Natural killer cell (primary cell): ENCODE measurements at regions not wholly inside any gene's neighbourhood (a gene's known extent, or its start where the extent isn't known, plus 50 kb on each side); places are given as distances from the start of the nearest gene placed in this dataset.

Experiments
- ATAC-seq, 3 donors: fragments of 150-1000 bp in 2 of 3; fragments of 200-7000 bp in 1 of 3; cut with Tn5 transposase; 1 replicate in 1 of 3; 2 replicates in 2 of 3; pipeline ENCODE4 v1.10.0; 2021; ENCODE audit warnings: mild to moderate bottlenecking in 2 of 3, moderate library complexity in 2 of 3
- DNase-seq, 2 donors: peaks; one replicate each; pipeline versions ENCODE4 v3.0.0 to v3.0.0-alpha.2; 2013 to 2021; ENCODE audit warnings: mixed read lengths in 1 of 2
- H3K27ac ChIP-seq: one replicate; pipeline ENCODE4 v1.5.1; 2013; ENCODE audit warnings: mild to moderate bottlenecking, low read length
- H3K27me3 ChIP-seq: one replicate; pipeline ENCODE4 v1.6.1; 2013; ENCODE audit warnings: low read length; ENCODE audit not compliant: control insufficient read depth, insufficient read depth
- H3K36me3 ChIP-seq: one replicate; pipeline ENCODE4 v1.6.1; 2013; ENCODE audit warnings: low read length; ENCODE audit not compliant: control insufficient read depth, insufficient read depth
- H3K4me1 ChIP-seq: one replicate; pipeline ENCODE4 v1.6.1; 2013; ENCODE audit warnings: low read length; ENCODE audit not compliant: control insufficient read depth, insufficient read depth
- H3K4me3 ChIP-seq: one replicate; pipeline ENCODE4 v1.5.1; 2013; ENCODE audit warnings: low read length
- H3K9me3 ChIP-seq: one replicate; pipeline ENCODE4 v1.6.1; 2013; ENCODE audit warnings: low read length; ENCODE audit not compliant: control insufficient read depth, insufficient read depth
- H3K27ac Mint-ChIP-seq, 2 donors: one replicate each; pipeline ENCODE4 v1.8.0; 2022; ENCODE audit warnings: mild to moderate bottlenecking in 2 of 2, mixed read lengths in 2 of 2, moderate library complexity in 1 of 2
- H3K27me3 Mint-ChIP-seq, 2 donors: one replicate each; pipeline ENCODE4 v1.8.0; 2022; ENCODE audit warnings: low read depth in 2 of 2, mixed read lengths in 2 of 2
- H3K36me3 Mint-ChIP-seq: one replicate; pipeline ENCODE4 v1.8.0; 2022; ENCODE audit warnings: mixed read lengths
- H3K4me1 Mint-ChIP-seq, 2 donors: one replicate each; pipeline ENCODE4 v1.8.0; 2022; ENCODE audit warnings: mixed read lengths in 2 of 2
- H3K4me3 Mint-ChIP-seq: one replicate; pipeline ENCODE4 v1.8.0; 2022; ENCODE audit warnings: mild to moderate bottlenecking, moderate library complexity, mixed read lengths
- H3K9me3 Mint-ChIP-seq, 2 donors: one replicate each; pipeline ENCODE4 v1.8.0; 2022; ENCODE audit warnings: mixed read lengths in 2 of 2
- CTCF ChIP-seq: fragments of 200-600 bp; IDR thresholded peaks from one replicate; pipeline ENCODE4 v1.8.0; 2022; ENCODE audit warnings: antibody characterized with exemption
- WGBS: methylation state at CpG from one replicate; pipeline ENCODE4 v1.1.7; 2013; ENCODE audit warnings: missing lambda C conversion rate; ENCODE audit not compliant: insufficient coverage; 5-methylcytosine and 5-hydroxymethylcytosine counted together
- intact Hi-C: fragments of 100-400 bp; cut with micrococcal nuclease; formaldehyde crosslinking; loops from one replicate; pipeline ENCODE4 v1.14.2; 2022

DNA sequence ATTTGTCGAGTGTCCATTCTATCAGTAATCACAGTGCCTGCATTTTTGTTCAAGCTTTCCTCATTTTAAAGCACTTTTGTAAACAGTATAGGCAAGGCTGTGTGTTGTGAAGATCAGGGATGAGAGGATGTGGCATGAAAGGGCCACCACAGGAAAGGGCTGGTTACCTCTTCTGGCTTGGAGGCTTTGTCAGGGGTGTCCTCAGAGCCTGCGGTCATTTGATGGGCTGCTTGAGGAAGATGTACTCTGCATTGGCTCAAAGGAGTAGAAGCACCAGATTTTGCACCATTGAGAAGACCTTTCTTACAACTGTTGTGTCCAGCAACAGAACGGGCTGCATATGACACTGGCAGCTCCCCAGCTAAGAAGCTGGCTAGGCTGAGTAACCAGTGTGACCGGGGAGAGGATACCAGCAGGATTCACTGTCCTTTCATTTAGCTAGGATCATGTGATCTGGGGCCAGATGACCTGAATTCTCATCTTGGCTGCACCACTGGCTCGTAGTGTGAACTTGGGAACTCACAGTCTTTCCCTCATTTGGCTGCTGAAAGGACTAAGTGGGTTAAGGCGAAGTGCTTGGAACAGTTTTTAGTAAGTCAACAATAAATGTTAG is 380.2 kb downstream of the FGF9 start:
- intact Hi-C loops, result no loop called here
- Mint-ChIP-seq H3K36me3 (no peaks in the 10 kb centered on the region), H3K27ac (peak overlapping the region in 1 of 2 donors; percentile 73), H3K4me1 (peaks cover 17 to 19% of the 10 kb centered on the region in 2 donors), H3K27me3 (peaks cover 6 to 12% of the 10 kb centered on the region in 2 donors), H3K4me3 (peak overlapping the region; percentile 55), H3K9me3 (no peaks in the 10 kb centered on the region)
- Histone ChIP-seq H3K9me3 (no peaks in the 10 kb centered on the region), H3K36me3 (no peaks in the 10 kb centered on the region), H3K4me1 (peaks cover 28% of the 10 kb centered on the region), H3K27me3 (no peaks in the 10 kb centered on the region), H3K4me3 (no peak overlapping the region), H3K27ac (no peak overlapping the region)
- no peak for TF ChIP-seq CTCF
- ATAC-seq, result peak in 2 of 3 donors; percentile 21 to 71
- DNase-seq, result no peak
- 59% methylated on average over 6 of the region's 6 CpGs for WGBS

- WGBS, result 93% methylated on average over 2 of the region's 3 CpGs
- Mint-ChIP-seq H3K27me3 (peaks cover 6 to 12% of the 10 kb centered on the region in 2 donors), H3K4me1 (peaks cover 17 to 19% of the 10 kb centered on the region in 2 donors), H3K27ac (no peak overlapping the region), H3K9me3 (no peaks in the 10 kb centered on the region), H3K4me3 (no peak overlapping the region), H3K36me3 (no peaks in the 10 kb centered on the region)
- Histone ChIP-seq H3K4me1 (peaks cover 28% of the 10 kb centered on the region), H3K27me3 (no peaks in the 10 kb centered on the region), H3K4me3 (no peak overlapping the region), H3K27ac (no peak overlapping the region), H3K36me3 (no peaks in the 10 kb centered on the region), H3K9me3 (no peaks in the 10 kb centered on the region)
- no peak for TF ChIP-seq CTCF
- intact Hi-C loops, result no loop called here
- DNase-seq, result no peak
- no peak for ATAC-seq
Observed at GRCh38 chr13:22053053-22053452, 382.2 kb downstream of the FGF9 start.

DNA sequence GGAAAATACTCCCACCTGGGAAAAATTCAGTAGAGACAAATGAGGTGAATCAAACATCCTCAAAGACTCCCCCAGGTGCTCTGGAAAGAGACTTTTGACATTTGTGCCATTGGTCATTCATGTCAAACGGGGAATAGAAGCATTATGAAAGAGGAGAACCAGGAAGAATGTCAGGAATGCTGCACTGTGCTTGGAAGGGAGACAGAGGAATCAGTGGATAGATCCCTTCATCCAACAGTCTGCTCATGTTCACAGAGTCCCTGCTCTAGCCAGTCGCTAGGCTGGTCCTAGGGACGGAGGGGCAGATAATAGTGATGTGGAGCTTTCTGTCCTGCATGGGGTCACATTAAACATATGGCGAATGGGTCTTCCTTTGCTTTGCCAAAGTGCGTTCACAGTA is 384.4 kb downstream of the FGF9 start:
- no peaks in the 10 kb centered on the region for H3K9me3 Mint-ChIP-seq
- no peak for TF ChIP-seq CTCF
- H3K9me3 ChIP-seq, result no peaks in the 10 kb centered on the region
- H3K36me3 ChIP-seq, result no peaks in the 10 kb centered on the region
- ATAC-seq (no peak), DNase-seq (no peak)
- H3K4me1 ChIP-seq, result peaks cover 29% of the 10 kb centered on the region
- H3K27ac Mint-ChIP-seq, result no peak overlapping the region
- no peak overlapping the region for H3K27ac ChIP-seq
- H3K27me3 Mint-ChIP-seq, result peaks cover 6 to 12% of the 10 kb centered on the region in 2 donors
- intact Hi-C loops, result no loop called here
- peaks cover 22 to 24% of the 10 kb centered on the region in 2 donors for H3K4me1 Mint-ChIP-seq
- H3K36me3 Mint-ChIP-seq, result no peaks in the 10 kb centered on the region
- no peak overlapping the region for H3K4me3 ChIP-seq
- WGBS, result 65% methylated on average over 4 of the region's 5 CpGs
- H3K4me3 Mint-ChIP-seq, result no peak overlapping the region
- no peaks in the 10 kb centered on the region for H3K27me3 ChIP-seq

DNA sequence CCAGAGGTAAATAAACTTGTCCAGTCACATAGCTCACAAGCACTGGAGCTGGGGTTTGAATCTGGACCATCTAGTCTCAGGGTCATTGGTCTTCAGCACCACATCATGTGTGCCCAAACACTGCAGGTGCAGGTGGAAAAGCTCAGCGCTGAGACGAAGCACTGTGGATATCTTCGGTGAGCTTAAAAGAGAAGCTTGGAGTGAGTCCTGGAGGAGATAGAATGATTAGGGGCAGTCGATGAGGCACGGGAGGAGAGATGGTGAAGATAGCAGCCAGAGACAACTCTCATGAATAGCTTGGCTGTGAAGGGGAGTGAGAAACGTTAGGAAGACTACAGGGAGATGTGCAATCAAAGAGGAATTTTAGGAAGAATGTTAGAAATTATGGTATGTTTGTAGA is 389.3 kb downstream of the FGF9 start:
- WGBS, result 88% methylated on average over 6 of the region's 6 CpGs
- peaks cover 50 to 55% of the 10 kb centered on the region in 2 donors for H3K4me1 Mint-ChIP-seq
- no peaks in the 10 kb centered on the region for H3K9me3 Mint-ChIP-seq
- H3K4me3 Mint-ChIP-seq, result no peak overlapping the region
- Histone ChIP-seq H3K27me3 (no peaks in the 10 kb centered on the region), H3K27ac (peak overlapping the region; percentile 95), H3K9me3 (no peaks in the 10 kb centered on the region), H3K4me3 (no peak overlapping the region), H3K36me3 (no peaks in the 10 kb centered on the region), H3K4me1 (peaks cover 45% of the 10 kb centered on the region)
- no peak for DNase-seq
- no peak for TF ChIP-seq CTCF
- H3K27me3 Mint-ChIP-seq, result peaks cover 3 to 7% of the 10 kb centered on the region in 2 donors
- H3K36me3 Mint-ChIP-seq, result no peaks in the 10 kb centered on the region
- intact Hi-C loops, result no loop called here
- H3K27ac Mint-ChIP-seq, result peak overlapping the region; percentile 95 to 96
- no peak for ATAC-seq
